ENCODE measurements at regions not wholly inside any gene's neighbourhood (a gene's known extent, or its start where the extent isn't known, plus 50 kb on each side); places are given as distances from the start of the nearest gene placed in this dataset.
"Not testable (repeated sequence)": the region's sequence is repeated elsewhere in the genome, so short reads cannot be mapped to it uniquely, and the experiment has no call there.

DNA sequence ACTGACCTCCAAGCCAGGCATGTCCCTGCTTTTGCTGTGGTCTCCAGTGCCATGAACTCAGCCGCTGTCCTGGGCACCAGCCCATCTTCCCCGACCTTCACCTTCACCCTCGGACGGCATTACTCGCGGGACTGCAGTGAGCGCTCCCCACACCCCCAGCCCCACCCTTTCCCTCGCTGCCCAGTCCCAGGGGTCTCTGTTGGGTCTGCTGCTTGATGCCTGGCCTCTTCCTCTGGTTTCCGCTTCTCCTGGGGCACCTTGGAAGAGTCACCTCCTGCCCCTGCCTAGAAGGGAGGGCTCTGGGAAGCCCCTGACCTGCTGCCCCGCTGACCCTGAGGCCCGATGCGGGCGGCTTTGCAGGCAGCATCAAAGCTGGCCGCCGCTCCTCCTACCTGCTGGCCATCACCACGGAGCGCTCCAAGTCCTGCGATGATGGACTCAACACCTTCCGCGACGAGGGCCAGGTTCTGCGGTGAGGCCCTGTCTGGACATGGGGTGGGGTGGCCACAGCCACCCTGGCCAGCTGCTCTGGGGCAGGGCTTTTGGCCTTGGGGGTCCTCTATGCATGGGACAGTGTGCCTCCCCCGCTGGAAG lies 102.3 kb downstream of the ZNF267 start:
- not testable (repeated sequence) for H3K79me1 ChIP-seq (replicated peaks; ENCODE audit: low read length, poor library complexity, severe bottlenecking); H2BK120ac ChIP-seq (ENCODE audit: low read depth, low read length); H2BK5ac ChIP-seq (ENCODE audit: low read depth, low read length, poor library complexity, severe bottlenecking); H3K23ac ChIP-seq (ENCODE audit: low read length in 2 of 2); H3K4me1 ChIP-seq (ENCODE audit: control insufficient read depth, insufficient read depth, low read depth, low read length); H2BK12ac ChIP-seq (ENCODE audit: low read length in 2 of 2); H2BK15ac ChIP-seq (ENCODE audit: low read depth, poor library complexity, severe bottlenecking); H2AK5ac ChIP-seq (ENCODE audit: low read length, severe bottlenecking); H3K4ac ChIP-seq (ENCODE audit: low read depth in 1 of 2, low read length in 2 of 2); H3K27me3 ChIP-seq (ENCODE audit: control insufficient read depth in 1 of 2, insufficient read depth in 1 of 2, low read length in 2 of 2); H2AFZ ChIP-seq (ENCODE audit: low read depth, low read length); H4K91ac ChIP-seq (ENCODE audit: low read length); H3K36me3 ChIP-seq (ENCODE audit: control insufficient read depth in 1 of 2, insufficient read depth in 2 of 2, low read depth in 1 of 2, low read length in 2 of 2); DNase-seq; H3K27ac ChIP-seq (ENCODE audit: low read length, poor library complexity, severe bottlenecking); H3K9me3 ChIP-seq (ENCODE audit: control insufficient read depth, low read length); H3K18ac ChIP-seq (ENCODE audit: low read depth in 1 of 2, low read length in 2 of 2); H3K4me2 ChIP-seq (ENCODE audit: low read length, poor library complexity, severe bottlenecking); H3K9ac ChIP-seq (ENCODE audit: low read length); H3K14ac ChIP-seq (ENCODE audit: low read length in 2 of 2); H4K8ac ChIP-seq (ENCODE audit: low read length); H3K4me3 ChIP-seq (ENCODE audit: insufficient read depth in 1 of 2, low read depth in 1 of 2, low read length in 2 of 2)
- WGBS: 79% methylated on average over 9 of the region's 23 CpGs

GRCh38 chr16:31978463-31978862 lies 104.9 kb downstream of the ZNF267 start:
- not testable (repeated sequence) for H3K9ac ChIP-seq (ENCODE audit: low read length); H4K91ac ChIP-seq (ENCODE audit: low read length); H3K79me1 ChIP-seq (replicated peaks; ENCODE audit: low read length, poor library complexity, severe bottlenecking); H2BK12ac ChIP-seq (ENCODE audit: low read length in 2 of 2); H3K27me3 ChIP-seq (ENCODE audit: control insufficient read depth in 1 of 2, insufficient read depth in 1 of 2, low read length in 2 of 2); H2BK5ac ChIP-seq (ENCODE audit: low read depth, low read length, poor library complexity, severe bottlenecking); H3K18ac ChIP-seq (ENCODE audit: low read depth in 1 of 2, low read length in 2 of 2); H4K8ac ChIP-seq (ENCODE audit: low read length); H3K4ac ChIP-seq (ENCODE audit: low read depth in 1 of 2, low read length in 2 of 2); H3K36me3 ChIP-seq (ENCODE audit: control insufficient read depth in 1 of 2, insufficient read depth in 2 of 2, low read depth in 1 of 2, low read length in 2 of 2); H3K4me1 ChIP-seq (ENCODE audit: control insufficient read depth, insufficient read depth, low read depth, low read length); H3K4me3 ChIP-seq (ENCODE audit: insufficient read depth in 1 of 2, low read depth in 1 of 2, low read length in 2 of 2); H3K23ac ChIP-seq (ENCODE audit: low read length in 2 of 2); H3K14ac ChIP-seq (ENCODE audit: low read length in 2 of 2); H3K4me2 ChIP-seq (ENCODE audit: low read length, poor library complexity, severe bottlenecking); H2AK5ac ChIP-seq (ENCODE audit: low read length, severe bottlenecking); H3K27ac ChIP-seq (ENCODE audit: low read length, poor library complexity, severe bottlenecking); H2BK15ac ChIP-seq (ENCODE audit: low read depth, poor library complexity, severe bottlenecking); H3K9me3 ChIP-seq (ENCODE audit: control insufficient read depth, low read length); DNase-seq; H2BK120ac ChIP-seq (ENCODE audit: low read depth, low read length); H2AFZ ChIP-seq (ENCODE audit: low read depth, low read length)
- 89% methylated on average over 4 of the region's 8 CpGs for WGBS

- not testable (repeated sequence) for H3K27ac ChIP-seq (ENCODE audit: low read length, poor library complexity, severe bottlenecking); H2BK5ac ChIP-seq (ENCODE audit: low read depth, low read length, poor library complexity, severe bottlenecking); H2BK120ac ChIP-seq (ENCODE audit: low read depth, low read length); H3K36me3 ChIP-seq (ENCODE audit: control insufficient read depth in 1 of 2, insufficient read depth in 2 of 2, low read depth in 1 of 2, low read length in 2 of 2); H3K9me3 ChIP-seq (ENCODE audit: control insufficient read depth, low read length); H2BK15ac ChIP-seq (ENCODE audit: low read depth, poor library complexity, severe bottlenecking); H4K8ac ChIP-seq (ENCODE audit: low read length); H3K14ac ChIP-seq (ENCODE audit: low read length in 2 of 2); H2AFZ ChIP-seq (ENCODE audit: low read depth, low read length); H3K4me3 ChIP-seq (ENCODE audit: insufficient read depth in 1 of 2, low read depth in 1 of 2, low read length in 2 of 2); H2BK12ac ChIP-seq (ENCODE audit: low read length in 2 of 2); H3K9ac ChIP-seq (ENCODE audit: low read length); H3K23ac ChIP-seq (ENCODE audit: low read length in 2 of 2); DNase-seq; H3K4me1 ChIP-seq (ENCODE audit: control insufficient read depth, insufficient read depth, low read depth, low read length); H3K18ac ChIP-seq (ENCODE audit: low read depth in 1 of 2, low read length in 2 of 2); H3K4ac ChIP-seq (ENCODE audit: low read depth in 1 of 2, low read length in 2 of 2); H3K4me2 ChIP-seq (ENCODE audit: low read length, poor library complexity, severe bottlenecking); H2AK5ac ChIP-seq (ENCODE audit: low read length, severe bottlenecking); H3K27me3 ChIP-seq (ENCODE audit: control insufficient read depth in 1 of 2, insufficient read depth in 1 of 2, low read length in 2 of 2); H3K79me1 ChIP-seq (replicated peaks; ENCODE audit: low read length, poor library complexity, severe bottlenecking); H4K91ac ChIP-seq (ENCODE audit: low read length)
- 95% methylated on average over 15 of the region's 34 CpGs for WGBS
These were observed 108.1 kb downstream of the ZNF267 start for GRCh38 chr16:31981739-31982138.

- not testable (repeated sequence) for H2BK120ac ChIP-seq (ENCODE audit: low read depth, low read length); H4K91ac ChIP-seq (ENCODE audit: low read length); H2AFZ ChIP-seq (ENCODE audit: low read depth, low read length); H3K4ac ChIP-seq (ENCODE audit: low read depth in 1 of 2, low read length in 2 of 2); H3K9me3 ChIP-seq (ENCODE audit: control insufficient read depth, low read length); H2AK5ac ChIP-seq (ENCODE audit: low read length, severe bottlenecking); H3K18ac ChIP-seq (ENCODE audit: low read depth in 1 of 2, low read length in 2 of 2); H3K9ac ChIP-seq (ENCODE audit: low read length); H3K27me3 ChIP-seq (ENCODE audit: control insufficient read depth in 1 of 2, insufficient read depth in 1 of 2, low read length in 2 of 2); DNase-seq; H3K4me1 ChIP-seq (ENCODE audit: control insufficient read depth, insufficient read depth, low read depth, low read length); H2BK15ac ChIP-seq (ENCODE audit: low read depth, poor library complexity, severe bottlenecking); H3K79me1 ChIP-seq (replicated peaks; ENCODE audit: low read length, poor library complexity, severe bottlenecking); H3K27ac ChIP-seq (ENCODE audit: low read length, poor library complexity, severe bottlenecking); H4K8ac ChIP-seq (ENCODE audit: low read length); H3K4me2 ChIP-seq (ENCODE audit: low read length, poor library complexity, severe bottlenecking); H3K23ac ChIP-seq (ENCODE audit: low read length in 2 of 2); H3K36me3 ChIP-seq (ENCODE audit: control insufficient read depth in 1 of 2, insufficient read depth in 2 of 2, low read depth in 1 of 2, low read length in 2 of 2); H3K4me3 ChIP-seq (ENCODE audit: insufficient read depth in 1 of 2, low read depth in 1 of 2, low read length in 2 of 2); H2BK5ac ChIP-seq (ENCODE audit: low read depth, low read length, poor library complexity, severe bottlenecking); H3K14ac ChIP-seq (ENCODE audit: low read length in 2 of 2); H2BK12ac ChIP-seq (ENCODE audit: low read length in 2 of 2)
- 94% methylated on average over 8 of the region's 8 CpGs for WGBS
These were observed 109.4 kb downstream of the ZNF267 start for GRCh38 chr16:31982986-31983385.

Measured in mesenchymal stem cell (in vitro differentiated cells and primary cell).